Keratinocyte (primary cell): ENCODE measurements at regions not wholly inside any gene's neighbourhood (a gene's known extent, or its start where the extent isn't known, plus 50 kb on each side); places are given as distances from the start of the nearest gene placed in this dataset.

ENCODE experiments used
- DNase-seq: peaks from one replicate; pipeline ENCODE4 v3.0.0-alpha.2; 2011; ENCODE audit warnings: low read depth, missing footprints, low spot score
- FAIRE-seq: peaks from 2 replicates; lab custom pipeline; 2011; peaks lifted over from hg19 to GRCh38; lab: Jason Lieb, UNC
- H2AFZ ChIP-seq: 2 replicates; pipeline ENCODE4 v1.6.0; 2012; ENCODE audit warnings: low read length, control low read depth, inconsistent platforms; ENCODE audit not compliant: control insufficient read depth
- H3K27ac ChIP-seq: 2 replicates; pipeline ENCODE4 v1.5.1; 2011; ENCODE audit warnings: low read length; ENCODE audit not compliant: control insufficient read depth, insufficient read depth
- H3K27me3 ChIP-seq: 3 replicates; pipeline ENCODE4 v1.6.0; 2011; ENCODE audit warnings: low read length; ENCODE audit not compliant: control insufficient read depth, insufficient read depth; ENCODE audit errors: extremely low read depth
- H3K36me3 ChIP-seq, 2 experiments: 2 replicates in 1 of 2; 3 replicates in 1 of 2; pipeline ENCODE4 v1.5.1; 2011; ENCODE audit warnings: low read length in 2 of 2, mild to moderate bottlenecking in 1 of 2; ENCODE audit not compliant: control insufficient read depth in 2 of 2, insufficient read depth in 2 of 2; ENCODE audit errors: extremely low read depth in 1 of 2
- H3K4me1 ChIP-seq: 3 replicates; pipeline ENCODE4 v1.5.1; 2011; ENCODE audit warnings: low read length; ENCODE audit not compliant: control insufficient read depth, insufficient read depth; ENCODE audit errors: extremely low read depth
- H3K4me2 ChIP-seq: 3 replicates; pipeline ENCODE4 v1.6.0; 2011; ENCODE audit warnings: low read depth, low read length; ENCODE audit not compliant: control insufficient read depth, insufficient read depth; ENCODE audit errors: extremely low read depth
- H3K4me3 ChIP-seq, 3 experiments: fragments of 200-600 bp in 1 of 3; sonication (generic) in 1 of 3; 2 replicates in 2 of 3; 3 replicates in 1 of 3; pipeline ENCODE4 v1.5.1; 2011 to 2016; ENCODE audit warnings: low read length in 3 of 3, mild to moderate bottlenecking in 3 of 3, control low read depth in 2 of 3, inconsistent platforms in 1 of 3, low read depth in 1 of 3, mixed read lengths in 1 of 3, mixed run types in 1 of 3, moderate library complexity in 1 of 3; ENCODE audit not compliant: control insufficient read depth in 2 of 3, insufficient read depth in 2 of 3; ENCODE audit errors: extremely low read depth in 1 of 3
- H3K79me2 ChIP-seq: 2 replicates; pipeline ENCODE4 v1.6.0; 2012; ENCODE audit warnings: low read length; ENCODE audit not compliant: control insufficient read depth, insufficient read depth
- H3K9ac ChIP-seq: 3 replicates; pipeline ENCODE4 v1.6.0; 2011; ENCODE audit warnings: low read length; ENCODE audit not compliant: control insufficient read depth, insufficient read depth; ENCODE audit errors: extremely low read depth
- H3K9me1 ChIP-seq: 3 replicates; pipeline ENCODE4 v1.6.0; 2011; ENCODE audit warnings: low read length; ENCODE audit not compliant: control insufficient read depth, insufficient read depth; ENCODE audit errors: extremely low read depth
- H3K9me3 ChIP-seq: 2 replicates; pipeline ENCODE4 v1.5.1; 2012; ENCODE audit warnings: low read depth, low read length; ENCODE audit not compliant: control insufficient read depth
- H4K20me1 ChIP-seq: 3 replicates; pipeline ENCODE4 v1.6.0; 2011; ENCODE audit warnings: low read length; ENCODE audit not compliant: control insufficient read depth, insufficient read depth; ENCODE audit errors: extremely low read depth
- EZH2 ChIP-seq: IDR thresholded peaks from one replicate; pipeline ENCODE4 v1.6.1; 2012; ENCODE audit warnings: inconsistent platforms, mild to moderate bottlenecking, low read length, moderate library complexity
- dilution Hi-C: fragments of 300-500 bp; cut with MboI; formaldehyde crosslinking; loops from one replicate; pipeline ENCODE4 v1.7.0; 2020; ENCODE audit warnings: low sequenced_read_pairs; ENCODE audit not compliant: extremely low pct_ligation_motif_present
- TF ChIP-seq, protein P1 (sequence below), 3 experiments: IDR thresholded peaks in 1 of 3; conservative IDR thresholded peaks in 1 of 3; optimal IDR thresholded peaks in 1 of 3; 2 replicates in 2 of 3; 3 replicates in 1 of 3; pipeline versions ENCODE3 to v1.5.1; 2011; ENCODE audit warnings: low read length in 3 of 3, mild to moderate bottlenecking in 3 of 3, moderate library complexity in 2 of 3, control low read depth in 1 of 3, inconsistent platforms in 1 of 3; ENCODE audit not compliant: insufficient read depth in 2 of 3; ENCODE audit errors: extremely low read depth in 1 of 3

- H3K79me2 ChIP-seq, result no peaks in the 10 kb centered on the region
- no peaks in the 10 kb centered on the region for H3K4me1 ChIP-seq
- H3K27ac ChIP-seq, result no peak overlapping the region
- H3K36me3 ChIP-seq, result no peaks in the 10 kb centered on the region
- no peak for TF ChIP-seq EZH2
- FAIRE-seq (no peak), DNase-seq (no peak)
- no peak overlapping the region for H3K9ac ChIP-seq
- no peak overlapping the region for H2AFZ ChIP-seq
- no peaks in the 10 kb centered on the region for H4K20me1 ChIP-seq
- no peaks in the 10 kb centered on the region for H3K9me1 ChIP-seq
- H3K9me3 ChIP-seq, result no peaks in the 10 kb centered on the region
- dilution Hi-C loops, result no loop called here
- no peak overlapping the region for H3K4me2 ChIP-seq
- peaks cover under 1% of the 10 kb centered on the region for H3K27me3 ChIP-seq
- H3K4me3 ChIP-seq, result no peak overlapping the region
These were observed 138.8 kb upstream of the ZBED5 start for GRCh38 chr11:10996678-10997077.

DNA sequence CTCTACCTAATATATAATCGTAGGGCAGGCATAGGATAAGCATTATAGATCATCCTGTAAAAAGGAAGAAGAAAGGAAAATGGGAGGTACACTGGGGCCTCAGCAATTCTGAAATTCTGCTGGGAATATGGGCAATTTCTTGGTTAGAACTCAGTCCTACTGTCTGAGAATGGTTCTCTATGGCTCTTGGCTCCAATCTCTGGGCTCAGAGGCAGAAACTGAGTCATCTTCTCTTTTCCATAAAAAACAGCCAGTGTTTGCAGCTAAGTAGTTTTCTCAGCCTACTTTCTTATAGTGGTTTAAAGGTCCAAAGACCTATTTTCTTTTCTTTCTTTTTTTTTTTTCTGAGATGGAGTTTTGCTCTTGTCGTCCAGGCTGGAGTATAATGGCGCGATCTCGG, 135.8 kb upstream of the ZBED5 start:
- H3K36me3 ChIP-seq, result no peaks in the 10 kb centered on the region
- dilution Hi-C loops, result no loop called here

GRCh38 chr11:10993186-10993585, 135.3 kb upstream of the ZBED5 start:
- Histone ChIP-seq H3K4me3 (no peak overlapping the region), H4K20me1 (no peaks in the 10 kb centered on the region), H3K4me1 (no peaks in the 10 kb centered on the region), H2AFZ (no peak overlapping the region), H3K27me3 (no peaks in the 10 kb centered on the region), H3K79me2 (no peaks in the 10 kb centered on the region), H3K36me3 (no peaks in the 10 kb centered on the region), H3K27ac (no peak overlapping the region), H3K4me2 (no peak overlapping the region), H3K9ac (no peak overlapping the region), H3K9me3 (no peaks in the 10 kb centered on the region), H3K9me1 (no peaks in the 10 kb centered on the region)
- no peak for DNase-seq
- FAIRE-seq, result no peak
- TF ChIP-seq, protein P1, sequence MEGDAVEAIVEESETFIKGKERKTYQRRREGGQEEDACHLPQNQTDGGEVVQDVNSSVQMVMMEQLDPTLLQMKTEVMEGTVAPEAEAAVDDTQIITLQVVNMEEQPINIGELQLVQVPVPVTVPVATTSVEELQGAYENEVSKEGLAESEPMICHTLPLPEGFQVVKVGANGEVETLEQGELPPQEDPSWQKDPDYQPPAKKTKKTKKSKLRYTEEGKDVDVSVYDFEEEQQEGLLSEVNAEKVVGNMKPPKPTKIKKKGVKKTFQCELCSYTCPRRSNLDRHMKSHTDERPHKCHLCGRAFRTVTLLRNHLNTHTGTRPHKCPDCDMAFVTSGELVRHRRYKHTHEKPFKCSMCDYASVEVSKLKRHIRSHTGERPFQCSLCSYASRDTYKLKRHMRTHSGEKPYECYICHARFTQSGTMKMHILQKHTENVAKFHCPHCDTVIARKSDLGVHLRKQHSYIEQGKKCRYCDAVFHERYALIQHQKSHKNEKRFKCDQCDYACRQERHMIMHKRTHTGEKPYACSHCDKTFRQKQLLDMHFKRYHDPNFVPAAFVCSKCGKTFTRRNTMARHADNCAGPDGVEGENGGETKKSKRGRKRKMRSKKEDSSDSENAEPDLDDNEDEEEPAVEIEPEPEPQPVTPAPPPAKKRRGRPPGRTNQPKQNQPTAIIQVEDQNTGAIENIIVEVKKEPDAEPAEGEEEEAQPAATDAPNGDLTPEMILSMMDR (optimal IDR thresholded peaks at IDR 0.05 in 1 of 3, IDR thresholded peaks at IDR 0.05 in 1 of 3, conservative IDR thresholded peaks at IDR 0.05 in 1 of 3; ENCODE audit: extremely low read depth in 1 of 3, insufficient read depth in 2 of 3, low read length in 3 of 3), result no peak
- TF ChIP-seq EZH2, result no peak
- dilution Hi-C loops, result no loop called here

More for the DNA sequence above, 135.8 kb upstream of the ZBED5 start:
- no peaks in the 10 kb centered on the region for H3K79me2 ChIP-seq
- H3K4me1 ChIP-seq, result no peaks in the 10 kb centered on the region
- H3K9me3 ChIP-seq, result no peaks in the 10 kb centered on the region
- no peak overlapping the region for H3K4me3 ChIP-seq
- no peak overlapping the region for H3K4me2 ChIP-seq
- H3K27me3 ChIP-seq, result no peaks in the 10 kb centered on the region
- no peak overlapping the region for H3K9ac ChIP-seq
- H3K27ac ChIP-seq, result no peak overlapping the region
- TF ChIP-seq, protein P1 (optimal IDR thresholded peaks at IDR 0.05 in 1 of 3, IDR thresholded peaks at IDR 0.05 in 1 of 3, conservative IDR thresholded peaks at IDR 0.05 in 1 of 3; ENCODE audit: extremely low read depth in 1 of 3, insufficient read depth in 2 of 3, low read length in 3 of 3), result no peak
- TF ChIP-seq EZH2, result no peak
- H2AFZ ChIP-seq, result no peak overlapping the region
- DNase-seq (no peak), FAIRE-seq (no peak)
- H3K9me1 ChIP-seq, result no peaks in the 10 kb centered on the region
- no peaks in the 10 kb centered on the region for H4K20me1 ChIP-seq
